ENCODE measurements at regions not wholly inside any gene's neighbourhood (a gene's known extent, or its start where the extent isn't known, plus 50 kb on each side); places are given as distances from the start of the nearest gene placed in this dataset.

- CTCF ChIA-PET = no interaction called here
Measured at GRCh38 chr14:81955123-81955522, 421.5 kb upstream of the SEL1L start.

DNA sequence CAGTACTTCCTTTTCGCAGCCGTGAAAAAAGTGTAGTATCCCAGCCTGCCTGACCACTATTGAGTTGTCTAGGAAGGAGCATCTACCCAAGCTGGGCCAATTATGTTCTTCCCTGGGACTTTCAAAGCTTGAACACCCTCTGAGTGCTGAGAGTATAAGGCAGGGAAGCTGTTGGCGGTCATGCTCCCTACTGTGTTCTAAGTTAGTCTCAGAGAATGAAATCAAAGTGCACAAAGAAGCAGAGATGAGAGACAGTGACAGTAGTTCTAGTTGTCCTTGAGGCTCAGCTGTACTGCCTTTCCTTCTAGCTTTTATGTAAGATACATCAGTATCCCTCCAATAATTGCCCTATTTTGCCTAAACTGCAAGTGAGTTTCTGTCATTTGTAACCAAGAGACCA is 427.1 kb upstream of the SEL1L start:
- BruUV-seq (replicated peaks) = no TSS peak

More at GRCh38 chr14:81955123-81955522, 421.5 kb upstream of the SEL1L start:
- no peak for DNase-seq (ENCODE audit: low read depth, low spot score)
- Histone ChIP-seq H3K4me1 (ENCODE audit: control insufficient read depth, insufficient read depth, low read length) (no peaks in the 10 kb centered on the region), H3K4me3 (ENCODE audit: low read depth in 2 of 2, low read length in 2 of 2) (no peak overlapping the region), H3K27ac (ENCODE audit: low read length) (no peak overlapping the region), H3K27me3 (ENCODE audit: control insufficient read depth, insufficient read depth, low read length) (no peaks in the 10 kb centered on the region), H3K9me3 (ENCODE audit: control insufficient read depth, insufficient read depth, low read depth, low read length) (no peaks in the 10 kb centered on the region), H3K36me3 (ENCODE audit: control insufficient read depth, insufficient read depth, low read length) (no peaks in the 10 kb centered on the region)
- intact Hi-C loops (cut with micrococcal nuclease; ENCODE audit: unreplicated experiment) (no loop called here), in situ Hi-C loops (cut with HindIII; ENCODE audit: low pct_unique_long_range_greater_than_20kb, low sequenced_read_pairs) (no loop called here)
- no peak for ATAC-seq
- POLR2A ChIA-PET = no interaction called here
- no TSS peak for BruUV-seq (replicated peaks)
- TF ChIP-seq, protein P1, sequence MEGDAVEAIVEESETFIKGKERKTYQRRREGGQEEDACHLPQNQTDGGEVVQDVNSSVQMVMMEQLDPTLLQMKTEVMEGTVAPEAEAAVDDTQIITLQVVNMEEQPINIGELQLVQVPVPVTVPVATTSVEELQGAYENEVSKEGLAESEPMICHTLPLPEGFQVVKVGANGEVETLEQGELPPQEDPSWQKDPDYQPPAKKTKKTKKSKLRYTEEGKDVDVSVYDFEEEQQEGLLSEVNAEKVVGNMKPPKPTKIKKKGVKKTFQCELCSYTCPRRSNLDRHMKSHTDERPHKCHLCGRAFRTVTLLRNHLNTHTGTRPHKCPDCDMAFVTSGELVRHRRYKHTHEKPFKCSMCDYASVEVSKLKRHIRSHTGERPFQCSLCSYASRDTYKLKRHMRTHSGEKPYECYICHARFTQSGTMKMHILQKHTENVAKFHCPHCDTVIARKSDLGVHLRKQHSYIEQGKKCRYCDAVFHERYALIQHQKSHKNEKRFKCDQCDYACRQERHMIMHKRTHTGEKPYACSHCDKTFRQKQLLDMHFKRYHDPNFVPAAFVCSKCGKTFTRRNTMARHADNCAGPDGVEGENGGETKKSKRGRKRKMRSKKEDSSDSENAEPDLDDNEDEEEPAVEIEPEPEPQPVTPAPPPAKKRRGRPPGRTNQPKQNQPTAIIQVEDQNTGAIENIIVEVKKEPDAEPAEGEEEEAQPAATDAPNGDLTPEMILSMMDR (IDR thresholded peaks at IDR 0.05) = no peak
- TF ChIP-seq TCF7L2 (IDR thresholded peaks at IDR 0.05; ENCODE audit: low read depth, low read length) (no peak), POLR2AphosphoS5 (IDR thresholded peaks at IDR 0.05; ENCODE audit: low read depth, low read length) (no peak), SIN3A (IDR thresholded peaks at IDR 0.05; ENCODE audit: borderline replicate concordance, insufficient read depth, low read depth, low read length) (no peak)
- TF ChIP-seq, protein P2, sequence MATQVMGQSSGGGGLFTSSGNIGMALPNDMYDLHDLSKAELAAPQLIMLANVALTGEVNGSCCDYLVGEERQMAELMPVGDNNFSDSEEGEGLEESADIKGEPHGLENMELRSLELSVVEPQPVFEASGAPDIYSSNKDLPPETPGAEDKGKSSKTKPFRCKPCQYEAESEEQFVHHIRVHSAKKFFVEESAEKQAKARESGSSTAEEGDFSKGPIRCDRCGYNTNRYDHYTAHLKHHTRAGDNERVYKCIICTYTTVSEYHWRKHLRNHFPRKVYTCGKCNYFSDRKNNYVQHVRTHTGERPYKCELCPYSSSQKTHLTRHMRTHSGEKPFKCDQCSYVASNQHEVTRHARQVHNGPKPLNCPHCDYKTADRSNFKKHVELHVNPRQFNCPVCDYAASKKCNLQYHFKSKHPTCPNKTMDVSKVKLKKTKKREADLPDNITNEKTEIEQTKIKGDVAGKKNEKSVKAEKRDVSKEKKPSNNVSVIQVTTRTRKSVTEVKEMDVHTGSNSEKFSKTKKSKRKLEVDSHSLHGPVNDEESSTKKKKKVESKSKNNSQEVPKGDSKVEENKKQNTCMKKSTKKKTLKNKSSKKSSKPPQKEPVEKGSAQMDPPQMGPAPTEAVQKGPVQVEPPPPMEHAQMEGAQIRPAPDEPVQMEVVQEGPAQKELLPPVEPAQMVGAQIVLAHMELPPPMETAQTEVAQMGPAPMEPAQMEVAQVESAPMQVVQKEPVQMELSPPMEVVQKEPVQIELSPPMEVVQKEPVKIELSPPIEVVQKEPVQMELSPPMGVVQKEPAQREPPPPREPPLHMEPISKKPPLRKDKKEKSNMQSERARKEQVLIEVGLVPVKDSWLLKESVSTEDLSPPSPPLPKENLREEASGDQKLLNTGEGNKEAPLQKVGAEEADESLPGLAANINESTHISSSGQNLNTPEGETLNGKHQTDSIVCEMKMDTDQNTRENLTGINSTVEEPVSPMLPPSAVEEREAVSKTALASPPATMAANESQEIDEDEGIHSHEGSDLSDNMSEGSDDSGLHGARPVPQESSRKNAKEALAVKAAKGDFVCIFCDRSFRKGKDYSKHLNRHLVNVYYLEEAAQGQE (IDR thresholded peaks at IDR 0.05; ENCODE audit: insufficient read depth in 1 of 2, low read depth in 2 of 2, low read length in 1 of 2) = no peak

More for the DNA sequence above, 427.1 kb upstream of the SEL1L start:
- intact Hi-C loops (cut with micrococcal nuclease; ENCODE audit: unreplicated experiment) = no loop called here
- in situ Hi-C loops (cut with HindIII; ENCODE audit: low pct_unique_long_range_greater_than_20kb, low sequenced_read_pairs) = no loop called here
- Histone ChIP-seq H3K36me3 (ENCODE audit: control insufficient read depth, insufficient read depth, low read length) (no peaks in the 10 kb centered on the region), H3K4me3 (ENCODE audit: low read depth in 2 of 2, low read length in 2 of 2) (no peak overlapping the region), H3K9me3 (ENCODE audit: control insufficient read depth, insufficient read depth, low read depth, low read length) (no peaks in the 10 kb centered on the region), H3K27ac (ENCODE audit: low read length) (no peak overlapping the region), H3K4me1 (ENCODE audit: control insufficient read depth, insufficient read depth, low read length) (no peaks in the 10 kb centered on the region), H3K27me3 (ENCODE audit: control insufficient read depth, insufficient read depth, low read length) (no peaks in the 10 kb centered on the region)
- no peak for DNase-seq (ENCODE audit: low read depth, low spot score)
- ChIA-PET CTCF (no interaction called here), POLR2A (no interaction called here)
- TF ChIP-seq, protein P1 (IDR thresholded peaks at IDR 0.05) = no peak
- TF ChIP-seq SIN3A (IDR thresholded peaks at IDR 0.05; ENCODE audit: borderline replicate concordance, insufficient read depth, low read depth, low read length) (no peak), POLR2AphosphoS5 (IDR thresholded peaks at IDR 0.05; ENCODE audit: low read depth, low read length) (no peak), TCF7L2 (IDR thresholded peaks at IDR 0.05; ENCODE audit: low read depth, low read length) (no peak)
- TF ChIP-seq, protein P2 (IDR thresholded peaks at IDR 0.05; ENCODE audit: insufficient read depth in 1 of 2, low read depth in 2 of 2, low read length in 1 of 2) = no peak
- ATAC-seq = no peak
